ENCODE measurements at regions not wholly inside any gene's neighbourhood (a gene's known extent, or its start where the extent isn't known, plus 50 kb on each side); places are given as distances from the start of the nearest gene placed in this dataset.
"Not testable (repeated sequence)": the region's sequence is repeated elsewhere in the genome, so short reads cannot be mapped to it uniquely, and the experiment has no call there.

DNA sequence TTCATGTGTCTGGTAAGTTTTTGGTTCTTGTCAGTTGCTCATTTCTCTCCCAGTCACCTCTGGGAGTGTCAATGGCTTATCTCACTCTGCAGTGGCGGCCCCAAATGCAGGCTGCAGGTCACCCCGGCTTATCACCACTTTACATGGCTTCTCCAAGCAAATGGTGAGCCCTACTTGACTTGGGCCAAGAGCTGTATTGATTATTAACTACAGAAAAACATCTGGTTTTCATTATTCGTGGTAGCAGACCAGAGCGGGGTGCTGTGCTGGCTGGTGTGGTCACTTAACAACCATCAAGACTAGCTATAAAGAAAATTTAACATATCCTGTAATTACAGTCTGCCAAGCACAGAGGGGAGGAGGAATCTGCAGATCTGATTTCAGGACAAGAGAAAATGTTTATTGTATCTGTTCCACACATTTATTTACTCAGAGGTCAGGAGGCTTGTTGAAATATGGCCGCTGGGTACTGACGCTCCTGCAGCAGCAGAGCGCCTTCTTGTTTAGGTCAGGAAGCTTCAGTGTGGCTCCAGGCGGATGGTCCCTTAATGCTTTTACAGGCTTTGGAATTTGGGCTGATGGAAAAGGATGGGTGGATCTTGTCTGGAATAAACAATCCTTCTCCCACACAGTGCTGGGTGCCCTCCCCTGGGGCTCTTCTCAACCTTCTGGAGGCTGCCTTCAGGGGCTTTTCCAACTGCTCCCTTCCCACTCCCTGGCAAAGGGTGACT, 87.8 kb downstream of the HLX start:
- ATAC-seq (no peak), DNase-seq (no peak)
- peaks cover 8% of the 10 kb centered on the region for H3K9me3 Mint-ChIP-seq
- H3K4me3 Mint-ChIP-seq: no peak overlapping the region
- no peaks in the 10 kb centered on the region for H3K4me1 Mint-ChIP-seq (ENCODE audit: low read depth)
- H3K27me3 Mint-ChIP-seq (ENCODE audit: low read depth): no peaks in the 10 kb centered on the region
- H3K36me3 Mint-ChIP-seq (ENCODE audit: insufficient read depth): no peaks in the 10 kb centered on the region

DNA sequence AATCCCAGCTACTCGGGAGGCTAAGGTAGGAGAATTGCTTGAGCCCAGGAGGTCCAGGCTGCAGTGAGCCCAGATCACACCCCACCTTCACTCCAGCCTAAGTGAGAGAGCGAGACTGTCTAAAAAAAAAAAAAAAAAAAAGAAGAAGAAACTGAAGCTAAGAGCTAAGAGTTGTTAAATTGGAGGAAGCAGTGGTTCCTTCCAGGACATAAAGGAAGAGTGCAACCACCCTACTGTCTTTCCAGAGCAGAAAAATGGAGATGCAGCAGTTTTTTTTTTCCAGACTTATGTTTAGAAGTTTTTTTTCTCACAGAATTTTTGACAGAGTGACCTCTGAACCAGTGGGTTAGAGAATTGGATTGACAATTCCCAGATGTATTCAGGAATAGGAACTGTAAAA, 88.7 kb downstream of the HLX start:
- Mint-ChIP-seq H3K4me3 (no peak overlapping the region), H3K9me3 (peaks cover 8% of the 10 kb centered on the region), H3K4me1 (ENCODE audit: low read depth) (no peaks in the 10 kb centered on the region), H3K36me3 (ENCODE audit: insufficient read depth) (no peaks in the 10 kb centered on the region), H3K27me3 (ENCODE audit: low read depth) (no peaks in the 10 kb centered on the region)
- no peak for ATAC-seq
- DNase-seq: no peak

DNA sequence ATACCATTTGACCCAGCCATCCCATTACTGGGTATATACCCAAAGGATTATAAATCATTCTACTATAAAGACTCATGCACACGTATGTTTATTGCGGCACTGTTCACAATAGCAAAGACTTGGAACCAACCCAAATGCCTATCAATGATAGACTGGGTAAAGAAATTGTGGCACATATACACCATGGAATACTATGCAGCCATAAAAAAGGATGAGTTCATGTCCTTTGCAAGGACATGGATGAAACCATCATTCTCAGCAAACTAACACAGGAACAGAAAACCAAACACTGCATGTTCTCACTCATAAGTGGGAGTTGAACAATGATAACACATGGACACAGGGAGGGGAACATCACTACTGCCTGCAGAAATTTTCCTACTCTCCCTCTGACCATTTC, 90.0 kb downstream of the HLX start:
- ATAC-seq; H3K27me3 Mint-ChIP-seq (ENCODE audit: low read depth); H3K9me3 Mint-ChIP-seq; H3K4me3 Mint-ChIP-seq; H3K36me3 Mint-ChIP-seq (ENCODE audit: insufficient read depth); H3K4me1 Mint-ChIP-seq (ENCODE audit: low read depth); DNase-seq: not testable (repeated sequence)

DNA sequence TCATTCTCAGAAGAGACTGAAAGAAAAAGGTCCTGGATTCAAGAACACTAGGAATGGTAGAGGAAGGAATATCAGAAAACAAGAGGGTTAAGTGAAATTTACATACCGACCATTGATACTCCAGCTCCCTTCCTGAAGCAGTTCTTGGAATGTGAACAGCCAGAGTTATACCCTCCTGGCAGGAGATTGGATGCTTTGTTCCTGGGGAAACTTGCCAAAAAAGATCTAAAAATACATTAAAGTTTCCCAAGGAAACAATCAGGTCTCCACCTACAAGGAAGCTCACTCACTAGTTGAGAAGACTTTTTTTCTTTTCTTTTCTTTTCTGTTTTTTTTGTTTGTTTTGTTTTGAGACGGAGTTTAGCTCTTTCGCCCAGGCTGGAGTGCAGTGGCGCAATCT, 91.1 kb downstream of the HLX start:
- ATAC-seq (no peak), DNase-seq (no peak)
- H3K36me3 Mint-ChIP-seq (ENCODE audit: insufficient read depth): no peaks in the 10 kb centered on the region
- no peaks in the 10 kb centered on the region for H3K27me3 Mint-ChIP-seq (ENCODE audit: low read depth)
- no peaks in the 10 kb centered on the region for H3K9me3 Mint-ChIP-seq
- no peak overlapping the region for H3K4me3 Mint-ChIP-seq
- H3K4me1 Mint-ChIP-seq (ENCODE audit: low read depth): no peaks in the 10 kb centered on the region

DNA sequence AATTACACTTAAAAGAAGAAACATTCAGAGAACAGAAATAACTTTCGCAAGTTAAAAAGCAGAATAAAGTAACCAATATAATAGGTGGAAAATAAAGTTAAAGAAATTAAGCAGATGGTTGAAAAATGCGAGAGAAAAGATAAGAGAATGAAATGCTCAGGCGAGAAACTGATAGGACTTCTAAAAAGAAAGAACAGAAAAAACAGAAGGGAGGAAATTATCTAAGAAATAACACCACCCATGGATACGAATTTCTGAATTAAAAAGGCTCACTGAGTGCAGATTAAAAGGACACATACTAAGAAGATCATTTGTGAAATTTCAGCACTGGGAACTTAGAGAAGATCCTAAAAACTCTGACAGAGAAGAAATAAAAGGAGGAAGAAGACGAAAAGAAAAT, 92.0 kb downstream of the HLX start:
- Mint-ChIP-seq H3K9me3 (no peaks in the 10 kb centered on the region), H3K4me1 (ENCODE audit: low read depth) (no peaks in the 10 kb centered on the region), H3K27me3 (ENCODE audit: low read depth) (no peaks in the 10 kb centered on the region), H3K4me3 (no peak overlapping the region), H3K36me3 (ENCODE audit: insufficient read depth) (no peaks in the 10 kb centered on the region)
- no peak for ATAC-seq
- DNase-seq: no peak

DNA sequence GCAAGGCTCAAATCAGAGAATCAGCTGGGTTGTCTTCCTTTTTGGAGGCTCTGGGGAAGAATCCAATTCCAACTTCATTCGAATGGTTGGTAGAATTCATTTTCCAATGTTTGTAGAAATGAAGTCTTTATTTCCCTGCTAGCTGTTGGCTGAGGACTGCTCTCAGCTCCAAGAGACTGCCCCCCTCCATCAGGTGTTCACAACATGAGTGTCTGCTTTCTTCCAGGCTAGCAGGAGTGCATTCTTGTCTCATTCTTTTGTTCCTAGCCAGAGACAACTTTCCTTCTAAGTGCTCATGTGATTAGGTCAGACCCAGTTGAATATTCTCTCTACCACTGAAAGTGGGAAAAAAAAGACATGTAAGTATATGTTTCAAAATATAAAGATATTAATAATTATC, 95.2 kb downstream of the HLX start:
- ATAC-seq (no peak), DNase-seq (no peak)
- no peak overlapping the region for H3K4me3 Mint-ChIP-seq
- H3K4me1 Mint-ChIP-seq (ENCODE audit: low read depth): no peaks in the 10 kb centered on the region
- no peaks in the 10 kb centered on the region for H3K36me3 Mint-ChIP-seq (ENCODE audit: insufficient read depth)
- no peaks in the 10 kb centered on the region for H3K9me3 Mint-ChIP-seq
- H3K27me3 Mint-ChIP-seq (ENCODE audit: low read depth): no peaks in the 10 kb centered on the region

DNA sequence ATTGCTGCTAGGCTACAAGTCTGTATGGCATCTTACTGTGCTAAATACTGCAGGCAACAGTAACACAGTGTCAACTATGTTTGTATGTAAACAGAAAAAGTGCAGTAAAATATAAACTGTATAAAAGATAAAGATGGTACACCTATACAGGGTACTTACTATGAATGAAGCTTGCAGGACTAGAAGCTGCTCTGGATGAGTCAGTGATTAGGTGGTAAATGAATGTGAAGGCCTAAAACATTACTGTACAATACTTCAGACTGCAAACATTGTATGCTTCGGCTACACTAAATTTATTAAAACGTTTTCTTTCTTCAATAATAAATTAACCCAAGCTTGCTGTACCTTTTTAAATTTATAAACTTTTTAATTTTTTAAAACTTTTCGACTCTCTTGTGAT, 97.1 kb downstream of the HLX start:
- H3K4me1 Mint-ChIP-seq (ENCODE audit: low read depth): no peaks in the 10 kb centered on the region
- DNase-seq (no peak), ATAC-seq (no peak)

DNA sequence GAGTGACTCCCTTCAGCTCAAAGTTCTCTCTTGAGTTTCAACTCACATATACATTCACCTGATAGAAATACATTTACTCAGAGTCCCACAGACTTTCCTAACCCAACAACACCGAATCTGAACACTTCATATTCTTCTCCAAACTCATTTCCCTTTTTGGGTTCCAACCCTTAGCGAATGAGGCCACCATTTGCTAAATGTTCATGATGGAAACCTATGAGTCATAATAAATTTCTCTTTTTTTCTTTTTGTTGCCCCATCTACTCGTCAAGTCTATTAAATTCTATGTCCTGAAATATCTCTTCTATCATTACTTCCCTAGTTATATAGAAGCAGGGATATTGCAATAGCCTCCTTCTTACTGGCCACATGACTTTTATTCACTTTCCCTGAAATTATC, 100.1 kb downstream of the HLX start:
- Mint-ChIP-seq H3K36me3 (ENCODE audit: insufficient read depth) (no peaks in the 10 kb centered on the region), H3K4me1 (ENCODE audit: low read depth) (no peaks in the 10 kb centered on the region), H3K4me3 (no peak overlapping the region), H3K9me3 (no peaks in the 10 kb centered on the region), H3K27me3 (ENCODE audit: low read depth) (no peaks in the 10 kb centered on the region)
- no peak for ATAC-seq
- no peak for DNase-seq

More for the DNA sequence above, 97.1 kb downstream of the HLX start:
- no peaks in the 10 kb centered on the region for H3K27me3 Mint-ChIP-seq (ENCODE audit: low read depth)
- no peaks in the 10 kb centered on the region for H3K9me3 Mint-ChIP-seq
- H3K4me3 Mint-ChIP-seq: no peak overlapping the region
- H3K36me3 Mint-ChIP-seq (ENCODE audit: insufficient read depth): no peaks in the 10 kb centered on the region

DNA sequence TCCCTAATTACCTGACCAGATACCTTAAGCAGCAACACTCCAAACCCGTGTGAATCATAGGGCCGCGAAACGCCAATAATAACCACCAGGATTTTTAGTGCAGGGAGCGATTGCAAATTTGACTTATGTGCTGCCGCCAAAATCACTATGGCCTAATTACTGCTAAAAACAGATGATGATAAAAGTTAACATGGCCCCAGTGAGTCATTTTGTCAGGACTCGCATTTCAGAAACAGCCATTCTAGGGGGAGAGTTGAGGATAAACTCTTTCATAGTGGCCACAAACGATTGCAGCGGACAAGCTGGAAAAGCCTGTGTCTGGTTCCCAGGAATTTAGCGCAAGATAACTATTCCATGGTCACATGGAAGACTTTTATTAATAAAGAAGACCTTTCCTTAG, 103.4 kb downstream of the HLX start:
- DNase-seq: no peak
- Mint-ChIP-seq H3K27me3 (ENCODE audit: low read depth) (no peaks in the 10 kb centered on the region), H3K4me3 (no peak overlapping the region), H3K9me3 (no peaks in the 10 kb centered on the region), H3K4me1 (ENCODE audit: low read depth) (no peaks in the 10 kb centered on the region), H3K36me3 (ENCODE audit: insufficient read depth) (no peaks in the 10 kb centered on the region)
- ATAC-seq: no peak

DNA sequence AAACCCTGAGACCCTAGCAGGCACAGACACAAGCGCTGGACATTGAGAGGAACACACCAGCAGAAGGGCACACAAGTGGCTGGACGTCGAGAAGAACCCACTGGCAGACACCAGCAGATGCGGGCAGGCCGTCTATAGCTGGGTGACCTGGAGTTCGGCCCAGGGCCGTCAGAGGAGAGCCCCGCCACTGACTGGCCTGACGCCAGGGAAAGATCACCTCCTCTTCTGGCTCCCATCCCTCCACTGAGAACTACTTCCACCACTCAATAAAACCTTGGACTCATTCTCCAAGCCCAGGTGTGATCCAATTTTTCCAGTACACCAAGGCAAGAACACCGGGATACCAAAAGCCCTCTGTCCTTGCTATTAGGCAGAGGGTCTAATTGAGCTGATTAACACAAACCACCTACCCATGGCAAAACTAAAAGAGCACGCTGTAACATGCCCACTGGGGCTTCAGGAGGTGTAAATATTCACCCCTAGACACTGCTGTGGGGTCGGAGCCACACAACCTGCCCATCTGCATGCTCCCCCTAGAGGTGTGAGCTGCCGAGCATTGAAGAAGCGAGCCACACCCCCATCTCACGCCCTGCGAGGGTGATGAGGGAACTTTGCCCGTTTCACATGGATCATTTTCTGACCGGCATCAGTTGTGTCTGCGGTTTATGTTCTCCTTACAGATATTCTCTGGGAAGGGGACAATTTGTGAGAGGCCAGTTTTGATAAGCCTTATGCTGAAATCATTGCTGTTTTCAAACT, 104.8 kb downstream of the HLX start:
- Mint-ChIP-seq H3K36me3 (ENCODE audit: insufficient read depth) (no peaks in the 10 kb centered on the region), H3K27me3 (ENCODE audit: low read depth) (no peaks in the 10 kb centered on the region), H3K4me1 (ENCODE audit: low read depth) (no peaks in the 10 kb centered on the region), H3K4me3 (no peak overlapping the region), H3K9me3 (no peaks in the 10 kb centered on the region)
- DNase-seq (no peak), ATAC-seq (no peak)

DNA sequence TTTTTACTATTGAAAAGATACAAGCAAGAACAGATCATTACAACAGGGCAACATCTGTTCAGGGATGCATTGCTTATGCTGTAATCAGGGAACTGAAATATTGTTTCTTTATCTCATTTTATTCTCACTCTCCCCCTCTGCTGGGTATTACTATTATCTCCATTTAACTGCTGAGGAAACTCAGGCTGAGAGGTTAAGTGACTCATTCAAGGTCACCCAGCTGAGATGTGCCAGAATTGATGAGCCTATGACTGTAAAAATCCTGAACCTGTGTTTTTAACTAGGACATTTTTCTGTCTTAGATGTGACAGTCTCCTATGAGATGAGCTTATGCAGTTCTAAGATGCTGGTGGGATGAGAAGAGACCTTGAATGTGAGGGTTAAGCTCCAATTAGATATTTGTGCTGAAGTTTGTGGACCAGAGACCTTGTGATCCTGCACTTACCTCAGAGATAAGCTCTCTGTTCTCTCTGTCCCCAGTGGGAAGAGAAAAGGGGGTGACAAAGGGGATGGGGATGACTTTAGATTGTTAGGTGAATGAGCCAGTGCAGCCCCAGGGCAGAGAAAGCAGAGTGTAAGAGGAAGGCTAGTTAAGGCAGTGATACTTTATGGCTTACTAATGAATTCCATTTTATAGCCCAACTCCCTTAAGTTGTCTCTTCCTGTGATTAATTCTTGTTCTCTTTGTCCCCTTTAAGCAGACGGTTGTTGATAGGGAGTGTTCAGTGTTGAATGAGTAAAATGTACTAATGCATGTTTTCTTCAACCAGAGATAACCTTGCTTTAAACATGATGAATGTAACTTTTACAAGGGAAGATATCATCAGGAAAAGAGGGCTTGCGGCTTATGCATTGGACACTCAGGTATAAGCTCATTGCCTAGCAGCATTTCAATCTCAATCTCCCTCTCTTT, 111.4 kb downstream of the HLX start:
- H3K4me1 Mint-ChIP-seq (ENCODE audit: low read depth): no peaks in the 10 kb centered on the region
- no peak for DNase-seq
- H3K4me3 Mint-ChIP-seq: no peak overlapping the region
- ATAC-seq: no peak
- no peaks in the 10 kb centered on the region for H3K36me3 Mint-ChIP-seq (ENCODE audit: insufficient read depth)
- no peaks in the 10 kb centered on the region for H3K27me3 Mint-ChIP-seq (ENCODE audit: low read depth)
- H3K9me3 Mint-ChIP-seq: peaks cover 4% of the 10 kb centered on the region

DNA sequence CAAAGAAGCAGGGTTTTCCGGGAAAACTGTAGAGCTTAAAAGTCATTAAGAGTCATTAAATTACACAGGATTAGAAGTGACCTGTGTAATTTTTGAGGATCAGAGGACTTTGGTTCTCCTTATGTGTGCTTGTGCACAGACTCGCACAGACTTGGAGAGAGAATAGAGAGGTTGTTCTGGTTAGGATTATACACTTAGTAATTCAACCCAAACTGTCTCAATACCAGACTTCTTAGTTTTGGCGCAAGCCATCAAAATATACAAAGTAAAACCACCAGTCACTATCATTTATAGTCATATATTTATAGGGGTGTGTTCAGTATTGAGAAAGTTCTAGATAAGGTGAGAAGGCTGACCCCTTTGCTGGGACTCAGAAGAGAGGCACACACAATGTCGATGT, 112.3 kb downstream of the HLX start:
- Mint-ChIP-seq H3K4me3 (no peak overlapping the region), H3K36me3 (ENCODE audit: insufficient read depth) (no peaks in the 10 kb centered on the region), H3K9me3 (peaks cover 4% of the 10 kb centered on the region), H3K27me3 (ENCODE audit: low read depth) (no peaks in the 10 kb centered on the region), H3K4me1 (ENCODE audit: low read depth) (no peaks in the 10 kb centered on the region)
- ATAC-seq (no peak), DNase-seq (no peak)

DNA sequence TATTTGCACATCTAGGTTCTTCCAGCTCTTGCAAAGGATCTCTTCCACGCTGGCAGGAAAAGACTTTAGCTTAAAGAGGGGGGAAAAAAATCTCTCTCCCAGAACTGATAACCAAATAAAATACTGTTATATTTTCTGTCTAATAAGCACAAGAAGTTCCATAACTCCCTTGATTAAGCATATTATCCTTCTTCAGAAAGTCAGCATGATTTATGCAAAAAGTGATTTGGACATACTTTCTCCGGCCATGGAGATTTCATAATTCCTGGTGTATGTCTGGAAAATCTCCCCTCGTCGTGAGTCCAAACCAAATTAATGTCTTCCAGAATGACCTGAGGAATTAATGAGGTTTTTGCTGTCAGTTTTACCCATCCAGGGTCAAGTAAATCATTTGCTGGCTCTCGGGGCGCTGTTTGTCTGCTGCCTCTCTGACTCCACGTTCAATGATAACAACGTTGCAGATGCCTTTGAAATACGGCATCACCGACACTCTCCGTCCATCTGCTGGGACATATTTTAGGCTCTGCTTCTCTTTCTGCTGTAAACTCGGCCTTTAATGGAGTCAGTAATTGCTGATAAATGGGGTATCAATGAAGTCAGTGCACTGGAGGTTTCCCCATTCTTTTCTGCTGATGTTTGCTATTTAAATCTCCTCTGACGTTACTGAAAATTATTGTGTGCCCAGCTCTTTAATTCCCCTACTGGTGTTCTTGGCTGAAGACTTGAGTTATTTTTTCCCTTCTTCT, 112.9 kb downstream of the HLX start:
- ATAC-seq (no peak), DNase-seq (no peak)
- H3K27me3 Mint-ChIP-seq (ENCODE audit: low read depth): no peaks in the 10 kb centered on the region
- H3K36me3 Mint-ChIP-seq (ENCODE audit: insufficient read depth): no peaks in the 10 kb centered on the region
- no peak overlapping the region for H3K4me3 Mint-ChIP-seq
- no peaks in the 10 kb centered on the region for H3K4me1 Mint-ChIP-seq (ENCODE audit: low read depth)
- peaks cover 6% of the 10 kb centered on the region for H3K9me3 Mint-ChIP-seq

DNA sequence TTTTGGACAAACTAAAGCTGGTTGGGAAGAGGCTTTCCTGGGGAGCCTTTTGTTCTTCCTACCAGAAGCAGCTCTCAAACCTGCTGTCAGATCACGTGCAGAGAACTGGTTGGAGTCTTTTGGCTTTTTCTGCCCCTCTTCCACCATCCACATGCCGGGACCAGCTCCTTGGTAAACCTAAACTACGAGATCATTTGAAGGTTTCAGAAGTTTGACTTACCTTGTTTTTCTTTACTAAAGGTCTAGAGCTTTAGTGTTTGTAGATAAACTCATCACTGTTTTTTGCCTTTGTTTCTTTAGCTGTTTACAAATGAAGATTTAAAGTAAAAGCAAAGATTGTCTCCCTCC, 113.4 kb downstream of the HLX start:
- no peaks in the 10 kb centered on the region for H3K36me3 Mint-ChIP-seq (ENCODE audit: insufficient read depth)
- H3K9me3 Mint-ChIP-seq: peaks cover 9% of the 10 kb centered on the region
- H3K4me3 Mint-ChIP-seq: no peak overlapping the region
- no peaks in the 10 kb centered on the region for H3K27me3 Mint-ChIP-seq (ENCODE audit: low read depth)
- no peaks in the 10 kb centered on the region for H3K4me1 Mint-ChIP-seq (ENCODE audit: low read depth)
- DNase-seq: no peak
- no peak for ATAC-seq
